Transverse colon (tissue), 4 donors: ENCODE measurements at regions not wholly inside any gene's neighbourhood (a gene's known extent, or its start where the extent isn't known, plus 50 kb on each side); places are given as distances from the start of the nearest gene placed in this dataset.

Source experiments
- CTCF ChIP-seq, 5 experiments: fragments of 200-600 bp in 3 of 5; fragments of 450-650 bp in 2 of 5; sonication (generic) in 3 of 5; IDR thresholded peaks; 1 replicate in 2 of 5; 2 replicates in 3 of 5; pipeline ENCODE4 v1.5.1; 2016 to 2017; ENCODE audit warnings: antibody characterized with exemption in 5 of 5, inconsistent platforms in 3 of 5, mild to moderate bottlenecking in 2 of 5, moderate library complexity in 1 of 5
- EP300 ChIP-seq: sonication (generic); formaldehyde crosslinking; IDR thresholded peaks from one replicate; pipeline ENCODE4 v1.6.1; 2017; ENCODE audit warnings: antibody characterized with exemption, low read depth
- POLR2A ChIP-seq: fragments of 450-650 bp; IDR thresholded peaks from one replicate; pipeline ENCODE4 v1.6.1; 2016; ENCODE audit warnings: antibody characterized with exemption, mild to moderate bottlenecking, moderate library complexity
- POLR2AphosphoS5 ChIP-seq, 3 donors: sonication (generic); formaldehyde crosslinking; IDR thresholded peaks; one replicate each; pipeline ENCODE4 v1.6.1; 2016; ENCODE audit warnings: antibody characterized with exemption in 3 of 3

GRCh38 chr6:40744835-40745234 is 157.7 kb upstream of the LRFN2 start:
- no peak for TF ChIP-seq CTCF (IDR thresholded peaks at IDR 0.05)
- no peak for TF ChIP-seq EP300
- TF ChIP-seq POLR2A: no peak
- no peak for TF ChIP-seq POLR2AphosphoS5 (IDR thresholded peaks at IDR 0.05)
